GM12878 (cell line): ENCODE measurements at regions not wholly inside any gene's neighbourhood (a gene's known extent, or its start where the extent isn't known, plus 50 kb on each side); places are given as distances from the start of the nearest gene placed in this dataset.
A peak's percentile ranks its signal among the peaks of the same experiment; 100 is the strongest.

Experiments
- BMI1 ChIP-seq: fragments of 450-650 bp; IDR thresholded peaks from 2 replicates; pipeline ENCODE4 v1.6.1; 2016; ENCODE audit warnings: mild to moderate bottlenecking, moderate library complexity, borderline replicate concordance
- CEBPZ ChIP-seq: fragments of 150-350 bp; IDR thresholded peaks from 2 replicates; pipeline ENCODE4 v1.6.1; 2016; ENCODE audit warnings: low read depth, low read length
- EGR1 ChIP-seq, 2 experiments: IDR thresholded peaks; 1 replicate in 1 of 2; 2 replicates in 1 of 2; pipeline ENCODE4 v1.6.1; 2011 to 2012; ENCODE audit warnings: low read depth in 2 of 2, low read length in 2 of 2, borderline replicate concordance in 1 of 2, mild to moderate bottlenecking in 1 of 2, moderate library complexity in 1 of 2
- ELK1 ChIP-seq: IDR thresholded peaks from 2 replicates; pipeline ENCODE4 v1.6.1; 2012; ENCODE audit warnings: low read depth, low read length, improper control_type of control experiment
- HCFC1 ChIP-seq: fragments of 150-350 bp; IDR thresholded peaks from 2 replicates; pipeline ENCODE4 v1.6.1; 2014; ENCODE audit warnings: low read length
- HDAC6 ChIP-seq: fragments of 200-600 bp; sonication (generic); IDR thresholded peaks from one replicate; pipeline ENCODE4 v1.8.0; 2017; ENCODE audit warnings: antibody characterized with exemption; ENCODE audit not compliant: unreplicated experiment
- MEF2A ChIP-seq: IDR thresholded peaks from 2 replicates; pipeline ENCODE4 v1.6.1; 2011; ENCODE audit warnings: low read depth, mild to moderate bottlenecking, low read length, moderate library complexity; ENCODE audit not compliant: insufficient read depth
- MXI1 ChIP-seq: fragments of 150-350 bp; IDR thresholded peaks from 2 replicates; pipeline ENCODE4 v1.6.1; 2011; ENCODE audit warnings: low read depth, mild to moderate bottlenecking, inconsistent platforms, low read length, improper control_type of control experiment
- MYB ChIP-seq: fragments of 150-350 bp; IDR thresholded peaks from 2 replicates; pipeline ENCODE4 v1.6.1; 2014; ENCODE audit warnings: mild to moderate bottlenecking, low read depth, low read length, borderline replicate concordance
- MYC ChIP-seq: IDR thresholded peaks from 2 replicates; pipeline ENCODE4 v1.6.1; 2011; ENCODE audit warnings: mild to moderate bottlenecking, low read length, moderate library complexity, inconsistent platforms; ENCODE audit not compliant: insufficient read depth, insufficient replicate concordance, insufficient read length, severe bottlenecking
- NBN ChIP-seq: fragments of 450-650 bp; IDR thresholded peaks from 2 replicates; pipeline ENCODE4 v1.6.1; 2016
- NFYA ChIP-seq: IDR thresholded peaks from 2 replicates; pipeline ENCODE4 v1.6.1; 2011; ENCODE audit warnings: low read depth, mild to moderate bottlenecking, low read length, improper control_type of control experiment, borderline replicate concordance
- RB1 ChIP-seq: fragments of 450-650 bp; formaldehyde crosslinking; IDR thresholded peaks from 2 replicates; pipeline ENCODE4 v1.6.1; 2017; ENCODE audit warnings: mild to moderate bottlenecking, borderline replicate concordance
- RELB ChIP-seq: fragments of 450-650 bp; IDR thresholded peaks from 2 replicates; pipeline ENCODE4 v1.6.1; 2017; ENCODE audit warnings: low read depth, mild to moderate bottlenecking, moderate library complexity
- SIN3A ChIP-seq: IDR thresholded peaks from 2 replicates; pipeline ENCODE4 v1.6.1; 2012; ENCODE audit warnings: low read depth, low read length, improper control_type of control experiment
- SREBF2 ChIP-seq: IDR thresholded peaks from 2 replicates; pipeline ENCODE4 v1.6.1; 2012; ENCODE audit warnings: mild to moderate bottlenecking, low read length
- SUZ12 ChIP-seq: fragments of 200-600 bp; sonication (generic); IDR thresholded peaks from one replicate; pipeline ENCODE4 v1.6.1; 2018; ENCODE audit warnings: antibody characterized with exemption, mild to moderate bottlenecking; ENCODE audit not compliant: unreplicated experiment
- YBX1 ChIP-seq: fragments of 450-650 bp; IDR thresholded peaks from 2 replicates; pipeline ENCODE4 v1.6.1; 2016; ENCODE audit warnings: antibody characterized with exemption
- ZNF24 ChIP-seq: fragments of 450-650 bp; IDR thresholded peaks from 2 replicates; pipeline ENCODE4 v1.6.1; 2017; ENCODE audit warnings: antibody characterized with exemption, mild to moderate bottlenecking
- ZNF592 ChIP-seq: fragments of 450-650 bp; IDR thresholded peaks from 2 replicates; pipeline ENCODE4 v1.6.1; 2017; ENCODE audit warnings: mild to moderate bottlenecking, moderate library complexity

- TF ChIP-seq ZNF592 (peak; percentile 45; the same call in 1 of the 2 replicates), HDAC6 (no peak), RB1 (no peak), BMI1 (0 out of 2 replicates have a peak, but pooled peaks have one; percentile 46), RELB (peak; percentile 81), MXI1 (no peak), MYB (no peak), NBN (peak; percentile 88), CEBPZ (no peak), SREBF2 (no peak), YBX1 (no peak), EGR1 (IDR thresholded peaks at IDR 0.05; ENCODE audit: borderline replicate concordance in 1 of 2, low read depth in 2 of 2, low read length in 2 of 2) (no peak), MEF2A (no peak), SIN3A (no peak), ELK1 (0 out of 2 replicates have a peak, but pooled peaks have one; percentile 21), MYC (no peak), HCFC1 (no peak), NFYA (no peak), SUZ12 (no peak), ZNF24 (no peak)
Observed at GRCh38 chr11:86193297-86194095, 51.1 kb upstream of the EED start (continued).
